ENCODE measurements at regions not wholly inside any gene's neighbourhood (a gene's known extent, or its start where the extent isn't known, plus 50 kb on each side); places are given as distances from the start of the nearest gene placed in this dataset.

GRCh38 chr10:130230036-130230435 lies 93.8 kb downstream of the GLRX3 start:
- DNase-seq, result no peak

DNA sequence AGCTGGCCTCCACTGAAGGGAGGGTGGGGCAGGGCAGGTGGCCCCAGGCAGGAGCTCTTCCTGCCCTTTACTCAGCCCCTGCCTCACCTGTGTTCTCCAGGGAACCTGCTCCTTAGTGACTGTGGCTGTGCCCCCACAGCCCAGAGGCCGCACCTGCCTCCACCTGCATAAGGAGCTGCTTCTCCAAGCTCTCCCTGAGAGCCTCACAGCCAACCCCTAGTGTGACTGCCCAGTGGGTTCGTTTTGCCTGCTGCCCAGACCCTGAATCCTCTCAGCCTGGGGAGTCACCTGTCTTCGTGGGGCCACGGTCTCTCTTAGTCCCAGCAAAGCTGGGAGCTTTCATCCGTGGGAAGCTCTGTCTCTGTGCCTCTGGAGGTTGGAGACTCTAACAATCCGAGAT lies 94.4 kb downstream of the GLRX3 start:
- DNase-seq, result no peak

DNA sequence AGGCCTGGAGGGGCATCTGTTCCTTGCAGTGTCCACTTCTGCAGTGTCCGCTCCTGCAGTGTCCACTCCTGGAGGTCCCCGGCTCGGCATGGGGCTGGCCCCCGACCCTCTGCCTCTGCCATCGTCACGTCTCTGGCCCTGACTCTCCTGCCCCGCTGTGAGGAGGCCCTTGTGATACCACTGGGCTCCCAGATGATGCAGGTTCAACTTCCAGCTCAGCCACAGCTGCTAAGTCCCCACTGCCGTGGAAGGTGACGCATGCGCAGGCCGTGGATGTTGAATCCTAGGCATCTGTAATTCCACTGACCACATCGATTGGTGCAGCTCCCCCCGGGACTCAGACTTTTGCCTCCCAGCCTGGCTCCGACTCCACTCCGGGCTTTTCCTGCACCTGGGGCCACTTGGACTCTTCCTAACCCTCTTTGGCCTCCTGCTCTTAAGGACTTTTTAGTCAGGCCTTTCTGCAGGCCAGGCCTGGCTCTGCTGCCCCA lies 95.1 kb downstream of the GLRX3 start:
- no peak for DNase-seq

DNA sequence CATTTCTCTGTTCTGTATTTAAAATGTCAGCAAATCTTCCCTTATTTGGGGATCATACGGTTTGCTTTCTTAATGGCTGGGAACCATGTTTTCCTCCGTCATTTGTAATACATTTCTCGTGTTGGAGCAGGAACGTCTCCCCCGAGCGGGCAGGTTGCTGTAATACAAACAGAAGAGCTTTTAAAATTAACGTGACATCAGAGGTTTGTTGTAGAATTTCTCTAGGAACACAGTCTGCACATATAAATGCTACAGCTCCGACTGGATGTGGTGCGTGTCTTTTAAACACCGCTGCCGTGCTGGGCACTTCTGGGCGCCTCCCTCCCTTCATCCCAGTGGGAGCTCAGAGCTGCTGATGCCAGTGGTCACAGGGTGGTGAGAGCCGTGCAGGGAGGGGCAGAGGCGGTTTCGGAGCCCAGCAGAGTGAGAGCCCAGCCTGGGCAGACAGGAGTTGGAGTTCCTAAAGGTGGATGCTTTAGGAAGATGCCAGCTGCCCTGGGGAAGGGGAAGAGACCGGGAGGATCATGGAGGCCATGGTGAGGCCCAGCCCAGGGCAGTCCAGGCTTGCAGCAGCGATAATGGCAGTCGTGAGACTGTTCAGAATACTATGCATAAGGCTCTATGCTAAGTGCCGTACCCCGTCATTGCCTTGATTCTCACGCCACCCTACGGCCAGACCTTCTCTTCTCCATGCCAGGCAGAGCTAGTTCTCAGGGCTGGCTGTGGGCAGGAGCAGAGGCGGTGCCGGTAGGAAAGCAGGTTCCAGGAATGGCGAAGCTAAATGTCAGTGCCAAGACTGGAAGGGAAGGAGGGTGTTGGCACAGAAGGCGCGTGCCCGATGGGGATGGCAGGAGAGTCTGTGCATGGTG lies 96.2 kb downstream of the GLRX3 start:
- no peak for DNase-seq

DNA sequence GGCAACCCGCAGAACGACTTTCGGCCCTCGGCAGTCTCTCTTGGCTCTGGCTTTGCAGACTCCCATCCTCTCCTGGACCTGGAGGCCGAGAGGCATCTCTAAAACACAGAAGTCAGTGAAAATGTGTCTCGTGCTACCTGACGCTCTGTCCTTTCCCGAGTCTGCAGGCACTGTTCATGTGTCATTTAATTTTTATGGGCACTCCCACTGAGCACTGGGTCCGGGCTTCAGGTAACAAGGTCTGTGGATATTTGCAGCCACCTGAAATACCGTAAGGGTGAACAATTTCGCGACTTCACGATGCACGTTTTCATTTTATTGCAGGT lies 96.8 kb downstream of the GLRX3 start:
- no peak for DNase-seq

DNA sequence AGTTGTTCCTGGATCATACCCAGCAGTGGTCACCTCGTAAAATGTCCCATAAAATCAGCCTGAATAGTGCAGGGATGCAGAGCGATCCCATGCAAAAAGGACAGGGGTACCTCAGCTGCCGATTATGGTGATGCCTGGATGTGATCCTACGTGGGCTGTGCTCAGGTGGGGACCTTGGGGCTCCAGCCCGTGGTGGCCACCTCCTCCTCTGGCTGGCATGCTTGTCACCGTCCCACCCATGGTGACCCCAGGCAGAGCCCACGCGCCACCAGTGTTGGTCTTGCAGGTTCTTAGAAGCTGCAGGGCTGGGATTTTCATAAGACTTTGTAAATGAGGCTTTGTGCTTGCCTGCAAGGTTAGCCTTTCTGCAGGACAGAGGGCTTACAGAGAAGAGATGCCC lies 97.2 kb downstream of the GLRX3 start:
- no peak for DNase-seq

DNA sequence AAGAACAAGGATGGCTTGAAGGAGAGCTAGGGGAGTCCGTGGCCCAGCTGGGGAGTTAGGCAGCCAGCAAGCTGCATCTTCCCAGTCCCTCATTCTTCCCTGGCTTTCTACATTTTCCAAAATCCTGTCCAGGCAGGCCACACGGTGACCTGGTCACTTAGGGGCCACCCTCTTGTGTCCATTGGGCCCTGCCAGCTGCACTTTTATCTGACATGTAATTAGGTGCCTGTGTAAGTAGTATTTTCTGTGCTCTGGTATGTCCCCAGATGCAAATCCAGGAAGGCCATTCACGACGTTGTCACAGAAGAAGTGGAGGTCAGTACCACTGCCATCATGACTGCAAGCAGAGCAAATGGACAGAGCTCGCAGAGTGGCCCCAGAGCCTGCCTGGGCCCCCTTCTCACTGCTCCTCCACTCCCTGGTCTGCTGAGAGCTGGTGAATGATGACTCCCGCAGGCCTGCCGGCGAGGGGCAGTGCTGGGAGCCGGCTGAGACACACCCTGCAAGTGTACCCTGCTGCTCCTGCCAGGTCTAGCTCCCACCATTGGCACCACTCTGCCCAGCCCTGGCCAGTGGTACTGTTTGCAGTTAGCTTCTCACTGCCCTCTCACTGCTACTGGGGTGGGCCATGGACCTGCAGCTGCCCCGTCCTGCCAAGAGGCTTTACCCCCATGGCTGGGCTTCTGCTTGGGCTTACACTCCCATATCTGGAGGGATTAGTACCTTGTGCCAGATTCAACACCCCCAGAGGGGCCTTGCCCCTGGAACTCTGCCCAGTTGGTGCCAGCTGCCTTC lies 98.2 kb downstream of the GLRX3 start:
- no peak for DNase-seq

- DNase-seq, result no peak
These were observed 100.5 kb downstream of the GLRX3 start for GRCh38 chr10:130236711-130237110.

GRCh38 chr10:130240409-130240808 lies 104.2 kb downstream of the GLRX3 start:
- DNase-seq, result no peak

DNA sequence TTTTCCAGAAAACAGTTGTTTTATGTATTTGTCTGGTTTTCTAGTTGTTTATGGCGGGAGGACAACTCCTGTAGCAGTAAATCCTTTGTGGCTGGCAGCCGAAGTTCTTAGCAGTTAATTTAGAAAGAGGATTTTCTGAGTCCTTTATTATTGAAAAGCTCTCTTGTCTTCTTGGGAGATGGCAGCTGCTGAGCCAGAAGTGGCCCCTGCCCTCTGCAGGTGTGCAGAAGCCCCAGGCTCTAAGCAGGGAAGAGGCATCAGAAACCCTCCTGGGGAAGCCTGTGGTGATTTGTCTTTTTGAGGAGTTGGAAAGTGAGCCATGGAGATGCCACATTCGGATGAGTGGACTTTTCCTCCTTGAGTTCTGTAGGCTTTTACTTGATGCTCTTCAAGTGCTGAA lies 106.3 kb downstream of the GLRX3 start:
- DNase-seq, result no peak

DNA sequence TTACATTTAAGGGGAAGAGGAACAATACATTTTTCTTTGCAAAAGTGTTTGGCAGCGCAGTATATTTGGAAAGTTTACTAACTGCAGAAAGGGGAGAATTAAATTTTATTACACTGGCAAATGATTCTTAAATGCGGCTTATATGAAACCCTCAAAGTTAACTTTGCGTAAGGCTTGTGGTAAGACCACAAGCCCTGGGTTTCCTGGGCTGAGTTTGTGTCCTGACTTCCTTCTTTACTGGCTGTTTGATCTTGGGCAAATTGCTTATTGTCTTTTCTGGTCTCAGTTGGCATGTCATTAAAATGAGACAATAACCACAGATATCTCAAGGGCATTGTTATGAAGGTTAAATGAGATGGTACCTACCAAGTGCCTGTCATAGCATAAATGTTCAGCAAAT lies 106.8 kb downstream of the GLRX3 start:
- DNase-seq, result no peak

DNA sequence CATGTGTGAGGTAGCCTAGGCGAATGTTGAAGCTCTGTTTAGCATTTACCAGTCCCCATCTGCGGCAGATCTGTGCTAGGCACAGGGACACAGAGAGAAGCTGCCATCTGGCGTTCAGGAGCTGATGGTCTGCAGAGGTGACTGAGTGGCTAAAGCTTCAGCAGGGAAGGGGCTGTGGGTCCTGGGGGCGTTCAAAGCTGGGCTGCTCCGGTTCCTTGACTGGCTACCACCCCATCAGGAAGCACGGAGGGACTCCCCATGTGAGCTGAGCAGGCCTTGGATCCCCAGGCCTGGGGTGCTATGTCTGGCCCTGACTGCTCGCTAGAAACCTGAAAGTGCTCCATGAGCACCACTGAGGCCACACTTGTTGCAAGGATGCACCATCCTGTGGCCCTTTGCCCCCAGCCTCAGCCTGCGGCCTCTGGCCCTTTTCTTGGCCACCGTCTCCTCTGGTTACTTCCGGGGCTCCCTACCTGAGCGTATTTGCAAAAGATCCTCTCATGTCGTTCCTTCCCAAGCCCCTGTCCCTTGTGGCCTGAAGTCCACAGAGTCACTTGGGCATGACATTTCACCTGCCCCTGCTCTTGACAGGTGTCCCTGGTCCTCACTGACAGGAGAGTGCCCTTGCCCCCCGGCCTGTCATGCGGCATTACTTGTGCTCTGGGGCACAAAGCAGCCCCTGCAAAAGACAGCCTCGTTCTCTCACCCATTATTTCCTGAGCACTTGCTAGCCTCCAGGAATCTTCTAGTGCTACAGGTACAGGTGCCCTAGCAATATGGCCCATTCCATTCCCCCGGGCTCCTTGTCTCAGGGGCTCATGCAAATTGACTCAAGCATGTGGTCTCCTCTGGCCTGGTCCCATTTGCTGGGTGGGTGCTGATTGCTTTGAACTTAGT lies 108.1 kb downstream of the GLRX3 start:
- DNase-seq, result no peak

DNA sequence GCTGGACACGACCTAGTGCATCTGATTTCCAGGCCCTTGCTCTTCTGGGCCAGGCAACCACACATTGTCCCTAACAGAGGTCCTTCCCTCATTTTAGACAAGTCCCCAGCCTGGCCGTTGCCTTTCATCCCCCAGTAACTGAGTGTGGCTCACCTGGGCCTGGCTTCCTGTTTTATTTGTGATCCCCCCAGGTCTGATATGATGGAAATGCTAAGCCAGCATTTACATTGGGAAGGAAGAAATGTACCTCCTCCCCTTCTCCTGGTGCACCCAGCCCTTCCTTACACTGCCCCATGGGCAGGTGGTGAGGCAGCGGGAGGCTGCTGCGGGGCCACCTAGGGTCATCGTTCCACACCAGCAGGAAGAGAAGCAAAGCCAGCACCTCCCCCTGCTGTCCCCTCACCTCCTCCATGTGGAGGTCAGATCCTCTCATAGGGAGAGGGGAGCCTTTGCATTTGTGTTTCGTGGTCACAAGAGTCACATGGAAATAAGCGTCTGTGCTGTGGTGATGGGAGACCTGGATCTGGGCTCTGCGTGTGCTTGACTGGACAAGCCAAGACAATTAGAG lies 108.8 kb downstream of the GLRX3 start:
- DNase-seq, result no peak

DNA sequence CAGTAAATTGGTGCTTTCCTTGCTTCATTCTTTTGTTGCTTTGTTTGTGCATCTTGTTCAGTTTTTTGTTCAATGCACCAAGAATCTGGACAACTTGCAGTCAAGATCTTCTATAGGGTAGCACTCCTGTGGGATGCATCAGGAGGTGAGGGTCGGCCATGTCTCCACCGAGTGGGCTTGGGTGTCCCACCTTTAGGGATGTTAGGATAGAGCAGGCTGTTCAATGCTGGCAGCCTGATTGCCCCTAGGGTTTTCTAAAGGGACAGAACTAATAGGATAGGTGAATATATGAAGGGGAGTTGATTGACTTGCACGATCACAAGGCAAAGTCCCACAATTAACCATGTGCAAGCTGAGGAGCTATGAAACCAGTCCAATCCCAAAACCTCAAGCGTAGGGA lies 109.9 kb downstream of the GLRX3 start:
- no peak for DNase-seq

- no peak for DNase-seq
These were observed 113.9 kb downstream of the GLRX3 start for GRCh38 chr10:130250127-130250526.

GRCh38 chr10:130251766-130252165 lies 115.6 kb downstream of the GLRX3 start:
- no peak for DNase-seq

DNA sequence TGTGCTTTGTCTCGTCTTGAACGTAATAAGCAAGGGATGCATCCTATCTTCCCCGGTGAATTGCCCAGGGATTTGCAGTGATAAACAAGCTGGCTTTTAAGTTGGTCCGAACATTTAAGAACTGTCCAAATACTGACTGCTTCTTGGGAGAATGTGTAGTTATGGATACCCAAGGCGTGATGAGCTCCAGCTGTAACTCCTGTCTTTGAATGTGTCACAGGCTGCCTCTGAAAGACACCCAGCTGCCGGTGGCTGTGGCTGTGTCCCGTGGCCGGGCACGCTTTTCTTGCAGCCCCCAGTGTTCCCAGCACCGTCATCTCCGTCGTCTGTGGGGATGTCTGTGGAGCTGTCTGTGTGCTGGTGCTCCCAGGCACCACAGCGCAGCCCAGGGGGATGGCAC lies 118.1 kb downstream of the GLRX3 start:
- no peak for DNase-seq

- DNase-seq, result no peak
These were observed 118.5 kb downstream of the GLRX3 start for GRCh38 chr10:130254662-130255061.

DNA sequence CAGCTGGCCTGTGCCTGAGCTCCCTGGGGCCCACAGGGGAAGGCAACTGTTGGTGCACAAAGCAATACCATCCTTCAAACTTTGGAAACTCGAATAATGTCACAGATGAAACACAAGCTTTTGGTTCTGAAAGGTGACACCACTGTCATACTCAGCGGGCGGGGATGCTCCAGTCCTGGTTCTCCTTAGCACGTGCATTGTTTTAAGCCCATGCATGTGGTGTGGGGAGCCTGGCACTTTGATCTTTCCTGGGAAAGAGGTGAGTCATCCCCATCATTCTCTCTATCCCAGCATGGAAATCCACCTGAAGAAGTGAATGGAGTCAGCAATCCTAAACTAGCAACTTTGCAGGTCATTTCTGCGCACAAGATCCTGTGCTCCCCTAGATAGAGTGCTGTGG lies 119.6 kb downstream of the GLRX3 start:
- no peak for DNase-seq

DNA sequence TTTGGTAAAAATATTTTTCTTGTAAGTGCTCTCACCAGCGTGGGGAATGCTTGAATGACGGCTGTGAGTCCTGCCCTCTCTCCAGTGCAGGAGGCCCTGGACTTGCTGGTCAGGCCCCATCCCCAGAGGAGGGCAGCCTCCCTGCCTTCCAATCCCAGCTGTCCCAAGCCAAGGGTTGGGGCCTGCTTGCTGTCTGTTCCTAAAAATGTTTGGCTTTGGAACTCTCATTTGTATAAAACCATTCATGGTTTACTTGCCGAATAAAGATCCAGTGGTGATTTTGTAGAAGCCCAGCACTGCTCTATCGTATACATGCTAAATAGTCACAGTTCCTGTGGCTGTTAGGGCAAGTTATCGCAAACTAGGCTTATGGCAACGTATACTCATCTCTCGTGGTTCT lies 121.7 kb downstream of the GLRX3 start:
- no peak for DNase-seq

DNA sequence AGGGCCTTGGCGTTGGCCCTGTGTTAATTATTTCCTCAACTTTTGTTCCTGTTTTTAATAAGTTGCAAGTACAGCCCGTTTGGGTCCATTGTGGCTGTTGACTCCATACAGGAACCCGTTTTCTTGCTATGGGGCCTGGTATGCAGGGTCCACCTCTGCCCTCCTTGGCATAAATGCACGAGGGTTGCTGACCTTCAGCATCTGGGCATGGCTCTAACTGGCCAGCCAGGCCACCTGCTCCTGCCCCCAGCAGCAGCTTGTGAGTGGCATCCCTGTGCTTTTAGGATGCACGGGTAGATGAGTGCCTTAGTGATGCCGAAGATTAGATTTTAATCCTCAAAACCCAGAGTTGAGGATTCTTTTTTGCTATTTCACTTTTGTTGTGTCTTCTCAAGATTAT lies 123.2 kb downstream of the GLRX3 start:
- no peak for DNase-seq

- no peak for DNase-seq
These were observed 125.1 kb downstream of the GLRX3 start for GRCh38 chr10:130261306-130261705.

DNA sequence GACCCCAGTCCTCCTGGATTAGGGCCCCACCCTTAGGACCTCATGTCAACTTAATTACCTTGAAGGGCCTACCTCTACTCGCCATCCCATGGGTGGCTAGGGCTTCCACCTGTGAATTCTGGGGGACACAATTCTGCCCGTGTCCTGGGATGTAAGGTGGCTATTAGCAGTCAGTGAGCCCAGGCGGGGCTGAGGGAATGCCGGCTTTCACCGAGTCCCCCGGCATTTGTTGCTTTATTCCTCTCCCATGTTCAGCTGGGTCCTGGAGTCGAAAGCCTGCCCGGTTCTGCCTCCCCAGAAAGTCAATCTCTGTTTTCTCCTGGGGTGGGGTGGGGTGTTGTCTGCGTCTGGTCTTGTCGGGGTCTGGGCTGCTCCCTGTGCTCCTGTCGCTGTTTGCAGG lies 125.6 kb downstream of the GLRX3 start:
- DNase-seq, result no peak

Data from CD4-positive, alpha-beta T cell treated with Interferon alpha-2 for 1 hour (primary cell).